HPDE6-E6E7 (cell line): ENCODE measurements at regions not wholly inside any gene's neighbourhood (a gene's known extent, or its start where the extent isn't known, plus 50 kb on each side); places are given as distances from the start of the nearest gene placed in this dataset.

Source experiments
- DNase-seq: peaks from one replicate; pipeline ENCODE4 v3.0.0; 2011; ENCODE audit warnings: missing footprints; ENCODE audit errors: extremely low spot score

- no peak for DNase-seq
Observed at GRCh38 chr9:88733651-88734421, 198.9 kb downstream of the NXNL2 start.

- DNase-seq = no peak
Observed at GRCh38 chr9:88734527-88734926, 199.5 kb downstream of the NXNL2 start.

GRCh38 chr9:88736136-88736637 lies 201.2 kb downstream of the NXNL2 start:
- DNase-seq = no peak

- no peak for DNase-seq
Observed at GRCh38 chr9:88737031-88737430, 202.1 kb downstream of the NXNL2 start.

- DNase-seq = no peak
Observed at GRCh38 chr9:88737876-88738275, 202.9 kb downstream of the NXNL2 start.

GRCh38 chr9:88738709-88739108 lies 203.7 kb downstream of the NXNL2 start:
- no peak for DNase-seq

GRCh38 chr9:88739373-88739772 lies 204.4 kb downstream of the NXNL2 start:
- DNase-seq = no peak

- no peak for DNase-seq
Observed at GRCh38 chr9:88740844-88741243, 205.9 kb downstream of the NXNL2 start.

GRCh38 chr9:88741335-88741734 lies 206.4 kb downstream of the NXNL2 start:
- DNase-seq = no peak

- no peak for DNase-seq
Observed at GRCh38 chr9:88742483-88742882, 207.5 kb downstream of the NXNL2 start.

GRCh38 chr9:88742905-88743304 lies 207.9 kb downstream of the NXNL2 start:
- DNase-seq = no peak

GRCh38 chr9:88745276-88746001 lies 210.5 kb downstream of the NXNL2 start:
- DNase-seq = no peak

- no peak for DNase-seq
Observed at GRCh38 chr9:88746029-88746742, 211.2 kb downstream of the NXNL2 start.

GRCh38 chr9:88746743-88747398 lies 211.9 kb downstream of the NXNL2 start:
- no peak for DNase-seq

GRCh38 chr9:88747768-88748167 lies 212.8 kb downstream of the NXNL2 start:
- DNase-seq = peak; percentile 71

- DNase-seq = no peak
Observed at GRCh38 chr9:88748566-88749261, 213.7 kb downstream of the NXNL2 start.

GRCh38 chr9:88749420-88749819 lies 214.4 kb downstream of the NXNL2 start:
- no peak for DNase-seq

GRCh38 chr9:88750832-88751360 lies 215.9 kb downstream of the NXNL2 start:
- DNase-seq = no peak

- no peak for DNase-seq
Observed at GRCh38 chr9:88751781-88752180, 216.8 kb downstream of the NXNL2 start.

- DNase-seq = no peak
Observed at GRCh38 chr9:88753691-88754367, 218.9 kb downstream of the NXNL2 start.
